H1 (cell line): ENCODE measurements at regions not wholly inside any gene's neighbourhood (a gene's known extent, or its start where the extent isn't known, plus 50 kb on each side); places are given as distances from the start of the nearest gene placed in this dataset.

ENCODE experiments used
- CTCF ChIA-PET: fragments of 300-600 bp; sonication (Branson Sonifier 250); formaldehyde crosslinking; loops from one replicate; lab custom pipeline; 2021; ENCODE audit not compliant: partially characterized antibody; lab: Charles Lee
- POLR2A ChIA-PET: fragments of 300-600 bp; sonication (Branson Sonifier 250); formaldehyde crosslinking; loops from one replicate; lab custom pipeline; 2021; ENCODE audit warnings: inconsistent platforms; ENCODE audit not compliant: partially characterized antibody; lab: Charles Lee
- DNase-seq, 2 experiments: peaks; one replicate each; pipeline versions ENCODE4 v3.0.0 to v3.0.0-alpha.2; 2010 to 2022; ENCODE audit warnings: low spot score in 2 of 2, low read depth in 1 of 2, mixed read lengths in 1 of 2
- FAIRE-seq: peaks from 2 replicates; lab custom pipeline; 2011; peaks lifted over from hg19 to GRCh38; lab: Jason Lieb, UNC
- H2AFZ ChIP-seq: 2 replicates; pipeline ENCODE4 v1.8.1; 2012; ENCODE audit warnings: low read length, inconsistent platforms
- H2AK5ac ChIP-seq: 2 replicates; pipeline ENCODE4 v1.6.1; 2013; ENCODE audit warnings: low read depth, low read length
- H2BK120ac ChIP-seq: replicated peaks from 2 replicates; pipeline ENCODE3; 2013; ENCODE audit warnings: low read depth, low read length, inconsistent platforms
- H2BK12ac ChIP-seq: 2 replicates; pipeline ENCODE4 v1.6.1; 2013; ENCODE audit warnings: low read depth, low read length
- H2BK15ac ChIP-seq: 2 replicates; pipeline ENCODE4 v1.6.1; 2013; ENCODE audit warnings: low read length
- H2BK20ac ChIP-seq: 2 replicates; pipeline ENCODE4 v1.6.1; 2013; ENCODE audit warnings: low read length
- H2BK5ac ChIP-seq: 2 replicates; pipeline ENCODE4 v1.6.1; 2013; ENCODE audit warnings: low read depth, low read length
- H3K14ac ChIP-seq: 2 replicates; pipeline ENCODE4 v1.6.1; 2013; ENCODE audit warnings: inconsistent platforms; ENCODE audit not compliant: insufficient read length
- H3K18ac ChIP-seq: 2 replicates; pipeline ENCODE4 v1.6.1; 2013; ENCODE audit warnings: low read length; ENCODE audit errors: extremely low read depth
- H3K23ac ChIP-seq: 2 replicates; pipeline ENCODE4 v1.6.1; 2013; ENCODE audit warnings: inconsistent platforms; ENCODE audit not compliant: insufficient read length
- H3K23me2 ChIP-seq: 2 replicates; pipeline ENCODE4 v1.6.1; 2013; ENCODE audit warnings: low read depth, low read length
- H3K27ac ChIP-seq: 2 replicates; pipeline ENCODE4 v1.6.1; 2011; ENCODE audit warnings: low read depth, low read length, inconsistent platforms
- H3K27me3 ChIP-seq, 4 experiments: replicated peaks in 1 of 4; 1 replicate in 1 of 4; 2 replicates in 3 of 4; pipeline versions ENCODE4 v1.6.1 to v1.8.1; 2011 to 2013; ENCODE audit warnings: low read length in 3 of 4, mild to moderate bottlenecking in 3 of 4, inconsistent platforms in 2 of 4, mixed read lengths in 2 of 4, moderate library complexity in 1 of 4; ENCODE audit not compliant: control insufficient read depth in 3 of 4, insufficient read depth in 3 of 4; ENCODE audit errors: extremely low read depth in 1 of 4
- H3K36me3 ChIP-seq, 4 experiments: 2 replicates each; pipeline versions ENCODE4 v1.6.1 to v1.8.1; 2011 to 2013; ENCODE audit warnings: mild to moderate bottlenecking in 4 of 4, low read length in 3 of 4, moderate library complexity in 2 of 4, control low read depth in 1 of 4, inconsistent platforms in 1 of 4; ENCODE audit not compliant: insufficient read depth in 4 of 4, control insufficient read depth in 2 of 4
- H3K4ac ChIP-seq: replicated peaks from 2 replicates; pipeline ENCODE3; 2013; ENCODE audit warnings: low read length, low read depth, mixed read lengths, inconsistent platforms; ENCODE audit not compliant: insufficient read length
- H3K4me1 ChIP-seq, 4 experiments: replicated peaks in 1 of 4; 1 replicate in 1 of 4; 2 replicates in 3 of 4; pipeline versions ENCODE4 v1.6.1 to v1.8.1; 2011 to 2013; ENCODE audit warnings: low read length in 3 of 4, inconsistent platforms in 2 of 4, mixed read lengths in 1 of 4; ENCODE audit not compliant: insufficient read depth in 4 of 4, control insufficient read depth in 3 of 4
- H3K4me2 ChIP-seq, 2 experiments: 2 replicates each; pipeline versions ENCODE4 v1.6.1 to v1.8.1; 2011 to 2013; ENCODE audit warnings: low read depth in 2 of 2, low read length in 2 of 2, control low read depth in 1 of 2, inconsistent platforms in 1 of 2, mild to moderate bottlenecking in 1 of 2; ENCODE audit not compliant: insufficient read depth in 1 of 2
- H3K4me3 ChIP-seq, 4 experiments: fragments of 200-600, 300-600 bp in 1 of 4; sonication (generic), shearing (Covaris generic), sonication (Bioruptor Twin) in 1 of 4; 2 replicates each; pipeline versions ENCODE4 v1.5.1 to v1.8.1; 2011 to 2016; ENCODE audit warnings: low read length in 4 of 4, low read depth in 3 of 4, control low read depth in 2 of 4, inconsistent platforms in 2 of 4, mild to moderate bottlenecking in 2 of 4, mixed read lengths in 1 of 4, moderate library complexity in 1 of 4; ENCODE audit not compliant: insufficient read depth in 2 of 4; ENCODE audit errors: extremely low read depth in 1 of 4
- H3K56ac ChIP-seq: replicated peaks from 2 replicates; pipeline ENCODE3; 2013; ENCODE audit warnings: low read depth, mild to moderate bottlenecking, mixed read lengths, low read length, inconsistent platforms; ENCODE audit not compliant: insufficient read length
- H3K79me1 ChIP-seq: 2 replicates; pipeline ENCODE4 v1.6.1; 2013; ENCODE audit warnings: low read depth, low read length, control low read depth
- H3K79me2 ChIP-seq, 2 experiments: 2 replicates each; pipeline versions ENCODE4 v1.6.1 to v1.8.1; 2012 to 2013; ENCODE audit warnings: low read length in 2 of 2, mild to moderate bottlenecking in 2 of 2, inconsistent platforms in 1 of 2; ENCODE audit not compliant: insufficient read depth in 2 of 2, control insufficient read depth in 1 of 2
- H3K9ac ChIP-seq, 4 experiments: replicated peaks in 1 of 4; 1 replicate in 1 of 4; 2 replicates in 3 of 4; pipeline versions ENCODE4 v1.6.1 to v1.8.1; 2011 to 2013; ENCODE audit warnings: low read depth in 3 of 4, low read length in 3 of 4, control low read depth in 2 of 4, mild to moderate bottlenecking in 2 of 4, moderate library complexity in 2 of 4, inconsistent platforms in 1 of 4; ENCODE audit errors: extremely low read depth in 1 of 4
- H3K9me3 ChIP-seq, 2 experiments: 2 replicates each; pipeline versions ENCODE4 v1.6.1 to v1.8.1; 2012 to 2013; ENCODE audit warnings: mild to moderate bottlenecking in 2 of 2, moderate library complexity in 2 of 2, control low read depth in 1 of 2, inconsistent platforms in 1 of 2, low read depth in 1 of 2, low read length in 1 of 2, mixed read lengths in 1 of 2; ENCODE audit not compliant: insufficient read depth in 2 of 2
- H4K20me1 ChIP-seq, 2 experiments: replicated peaks in 1 of 2; 2 replicates each; pipeline versions ENCODE3 to v1.8.1; 2011 to 2013; ENCODE audit warnings: inconsistent platforms in 2 of 2, low read length in 2 of 2, mild to moderate bottlenecking in 1 of 2; ENCODE audit not compliant: insufficient read depth in 2 of 2, control insufficient read depth in 1 of 2
- H4K5ac ChIP-seq: 2 replicates; pipeline ENCODE4 v1.6.1; 2013; ENCODE audit warnings: low read length, low read depth, mixed read lengths, inconsistent platforms; ENCODE audit not compliant: insufficient read length
- H4K8ac ChIP-seq: 2 replicates; pipeline ENCODE4 v1.8.0; 2013; ENCODE audit warnings: mild to moderate bottlenecking, moderate library complexity, low read length, inconsistent platforms; ENCODE audit not compliant: insufficient read depth; ENCODE audit errors: extremely low read depth
- H4K91ac ChIP-seq: replicated peaks from 2 replicates; pipeline ENCODE3; 2013; ENCODE audit warnings: low read length, mixed read lengths, inconsistent platforms; ENCODE audit not compliant: insufficient read length
- CTCF ChIP-seq, 3 experiments: IDR thresholded peaks; 1 replicate in 2 of 3; 2 replicates in 1 of 3; pipeline versions ENCODE4 v1.5.1 to v1.6.1; 2011; ENCODE audit warnings: low read length in 3 of 3, mild to moderate bottlenecking in 3 of 3, inconsistent platforms in 2 of 3, low read depth in 1 of 3, moderate library complexity in 1 of 3; ENCODE audit not compliant: insufficient read depth in 1 of 3; ENCODE audit errors: control extremely low read depth in 1 of 3
- FOSL1 ChIP-seq: IDR thresholded peaks from 2 replicates; pipeline ENCODE4 v1.6.1; 2011; ENCODE audit warnings: mild to moderate bottlenecking, low read depth, low read length, moderate library complexity; ENCODE audit not compliant: insufficient read depth
- GTF2F1 ChIP-seq: IDR thresholded peaks from 2 replicates; pipeline ENCODE4 v1.6.1; 2012; ENCODE audit warnings: low read depth, low read length, improper control_type of control experiment, borderline replicate concordance
- JUND ChIP-seq: IDR thresholded peaks from 2 replicates; pipeline ENCODE4 v1.6.1; 2011; ENCODE audit warnings: mild to moderate bottlenecking, improper control_type of control experiment, low read length
- KDM1A ChIP-seq: fragments of 200-600, 300-600 bp; sonication (generic); IDR thresholded peaks from 2 replicates; pipeline ENCODE4 v1.7.1; 2016; ENCODE audit warnings: mild to moderate bottlenecking, low read length, borderline replicate concordance
- KDM4A ChIP-seq: IDR thresholded peaks from one replicate; pipeline ENCODE4 v1.7.1; 2012; ENCODE audit warnings: low read depth, mild to moderate bottlenecking, moderate library complexity, low read length, inconsistent platforms; ENCODE audit not compliant: severe bottlenecking
- POU5F1 ChIP-seq: IDR thresholded peaks from 2 replicates; pipeline ENCODE4 v1.6.1; 2011; ENCODE audit warnings: low read depth, mild to moderate bottlenecking, low read length, moderate library complexity
- SRF ChIP-seq: IDR thresholded peaks from 2 replicates; pipeline ENCODE4 v1.6.1; 2011; ENCODE audit warnings: mild to moderate bottlenecking, low read depth, low read length, moderate library complexity
- TAF7 ChIP-seq: optimal IDR thresholded peaks from 2 replicates; pipeline ENCODE3; 2011; ENCODE audit warnings: low read depth, mild to moderate bottlenecking, inconsistent platforms, low read length, moderate library complexity, borderline replicate concordance
- WGBS, 2 experiments: shearing (Covaris generic) in 1 of 2; methylation state at CpG; one replicate each; pipeline versions ENCODE4 v1.1.6 to v1.1.7; 2013 to 2015; ENCODE audit warnings: low lambda C conversion rate in 2 of 2, mixed read lengths in 2 of 2, inconsistent platforms in 1 of 2, low coverage in 1 of 2, missing lambda C conversion rate in 1 of 2; ENCODE audit not compliant: insufficient replicate concordance in 2 of 2, insufficient coverage in 1 of 2, insufficient read length in 1 of 2; ENCODE audit errors: extremely low coverage in 1 of 2, missing lambda C conversion rate in 1 of 2; 5-methylcytosine and 5-hydroxymethylcytosine counted together
- TF ChIP-seq, protein P1 (sequence below): IDR thresholded peaks from 2 replicates; pipeline ENCODE4 v1.6.1; 2011; ENCODE audit warnings: low read depth, mild to moderate bottlenecking, low read length; ENCODE audit not compliant: insufficient read depth
- TF ChIP-seq, protein P2 (sequence below): IDR thresholded peaks from 2 replicates; pipeline ENCODE4 v1.6.1; 2011; ENCODE audit warnings: low read length, improper control_type of control experiment

GRCh38 chr11:91187314-91187713, 964.5 kb upstream of the CHORDC1 start:
- FAIRE-seq: no peak
- POLR2A ChIA-PET: no interaction called here
- WGBS, 2 experiments: 96% methylated on average over 2 of the region's 2 CpGs; no CpG with 5 or more reads in 1 of the 2 experiments
- TF ChIP-seq KDM4A (no peak), SRF (no peak), JUND (no peak), FOSL1 (no peak), KDM1A (no peak), POU5F1 (no peak), CTCF (IDR thresholded peaks at IDR 0.05; ENCODE audit: control extremely low read depth in 1 of 3, insufficient read depth in 1 of 3, low read depth in 1 of 3, low read length in 3 of 3) (no peak), TAF7 (no peak), GTF2F1 (no peak)
- TF ChIP-seq, protein P1, sequence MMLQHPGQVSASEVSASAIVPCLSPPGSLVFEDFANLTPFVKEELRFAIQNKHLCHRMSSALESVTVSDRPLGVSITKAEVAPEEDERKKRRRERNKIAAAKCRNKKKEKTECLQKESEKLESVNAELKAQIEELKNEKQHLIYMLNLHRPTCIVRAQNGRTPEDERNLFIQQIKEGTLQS: no peak
- TF ChIP-seq, protein P2, sequence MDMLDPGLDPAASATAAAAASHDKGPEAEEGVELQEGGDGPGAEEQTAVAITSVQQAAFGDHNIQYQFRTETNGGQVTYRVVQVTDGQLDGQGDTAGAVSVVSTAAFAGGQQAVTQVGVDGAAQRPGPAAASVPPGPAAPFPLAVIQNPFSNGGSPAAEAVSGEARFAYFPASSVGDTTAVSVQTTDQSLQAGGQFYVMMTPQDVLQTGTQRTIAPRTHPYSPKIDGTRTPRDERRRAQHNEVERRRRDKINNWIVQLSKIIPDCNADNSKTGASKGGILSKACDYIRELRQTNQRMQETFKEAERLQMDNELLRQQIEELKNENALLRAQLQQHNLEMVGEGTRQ: no peak

More at GRCh38 chr11:91187314-91187713, 964.5 kb upstream of the CHORDC1 start:
- Histone ChIP-seq H3K4ac (no peak overlapping the region), H2BK5ac (no peak overlapping the region), H3K23me2 (no peaks in the 10 kb centered on the region), H2BK20ac (no peak overlapping the region), H3K56ac (no peak overlapping the region), H3K4me1 (no peaks in the 10 kb centered on the region), H3K9ac (no peak overlapping the region), H4K20me1 (no peaks in the 10 kb centered on the region), H3K79me1 (no peaks in the 10 kb centered on the region), H3K9me3 (no peaks in the 10 kb centered on the region), H3K4me3 (no peak overlapping the region), H3K23ac (no peak overlapping the region), H3K79me2 (no peaks in the 10 kb centered on the region), H3K18ac (no peak overlapping the region), H3K36me3 (no peaks in the 10 kb centered on the region), H3K27me3 (no peaks in the 10 kb centered on the region), H3K4me2 (no peak overlapping the region), H4K91ac (no peak overlapping the region), H4K5ac (no peak overlapping the region), H2BK120ac (no peak overlapping the region), H3K14ac (no peak overlapping the region), H2BK15ac (no peak overlapping the region), H2AK5ac (no peak overlapping the region), H2BK12ac (no peak overlapping the region), H3K27ac (no peak overlapping the region), H2AFZ (no peak overlapping the region), H4K8ac (no peak overlapping the region)
- CTCF ChIA-PET: no interaction called here
- no peak for DNase-seq
